ENCODE measurements at regions not wholly inside any gene's neighbourhood (a gene's known extent, or its start where the extent isn't known, plus 50 kb on each side); places are given as distances from the start of the nearest gene placed in this dataset.

GRCh38 chr18:78153362-78153761 is 826.3 kb upstream of the SALL3 start:
- no peak overlapping the region for H3K9ac ChIP-seq (ENCODE audit: control insufficient read depth, extremely low read depth, insufficient read depth, low read length)
- H3K4me1 ChIP-seq (ENCODE audit: control insufficient read depth, extremely low read depth, insufficient read depth, low read length), result no peaks in the 10 kb centered on the region
- TF ChIP-seq EZH2 (IDR thresholded peaks at IDR 0.05; ENCODE audit: low read length) (no peak), CTCF (optimal IDR thresholded peaks at IDR 0.05 in 1 of 3, IDR thresholded peaks at IDR 0.05 in 1 of 3, conservative IDR thresholded peaks at IDR 0.05 in 1 of 3; ENCODE audit: extremely low read depth in 1 of 3, insufficient read depth in 2 of 3, low read length in 3 of 3) (no peak)
- no peak overlapping the region for H3K4me3 ChIP-seq (ENCODE audit: control insufficient read depth in 2 of 3, extremely low read depth in 1 of 3, insufficient read depth in 2 of 3, low read depth in 1 of 3, low read length in 3 of 3)
- no peaks in the 10 kb centered on the region for H3K36me3 ChIP-seq (ENCODE audit: control insufficient read depth in 2 of 2, extremely low read depth in 1 of 2, insufficient read depth in 2 of 2, low read length in 2 of 2)
- H3K79me2 ChIP-seq (ENCODE audit: control insufficient read depth, insufficient read depth, low read length), result no peaks in the 10 kb centered on the region
- no peak for DNase-seq (ENCODE audit: low read depth, low spot score)
- no peaks in the 10 kb centered on the region for H4K20me1 ChIP-seq (ENCODE audit: control insufficient read depth, extremely low read depth, insufficient read depth, low read length)
- no peak overlapping the region for H3K4me2 ChIP-seq (ENCODE audit: control insufficient read depth, extremely low read depth, insufficient read depth, low read depth, low read length)
- H3K9me3 ChIP-seq (ENCODE audit: control insufficient read depth, low read depth, low read length), result peaks cover 15% of the 10 kb centered on the region
- H3K9me1 ChIP-seq (ENCODE audit: control insufficient read depth, extremely low read depth, insufficient read depth, low read length), result no peaks in the 10 kb centered on the region
- H3K27me3 ChIP-seq (ENCODE audit: control insufficient read depth, extremely low read depth, insufficient read depth, low read length), result no peaks in the 10 kb centered on the region
- H2AFZ ChIP-seq (ENCODE audit: control insufficient read depth, low read length), result no peak overlapping the region
- dilution Hi-C loops (cut with MboI; ENCODE audit: extremely low pct_ligation_motif_present, low sequenced_read_pairs), result no loop called here
- FAIRE-seq, result no peak
- no peak overlapping the region for H3K27ac ChIP-seq (ENCODE audit: control insufficient read depth, insufficient read depth, low read length)

GRCh38 chr18:78154444-78154843 is 825.2 kb upstream of the SALL3 start:
- no peak for DNase-seq (ENCODE audit: low read depth, low spot score)
- FAIRE-seq, result no peak
- no peak overlapping the region for H3K27ac ChIP-seq (ENCODE audit: control insufficient read depth, insufficient read depth, low read length)
- no peaks in the 10 kb centered on the region for H3K27me3 ChIP-seq (ENCODE audit: control insufficient read depth, extremely low read depth, insufficient read depth, low read length)
- no peak overlapping the region for H3K4me3 ChIP-seq (ENCODE audit: control insufficient read depth in 2 of 3, extremely low read depth in 1 of 3, insufficient read depth in 2 of 3, low read depth in 1 of 3, low read length in 3 of 3)
- H3K4me1 ChIP-seq (ENCODE audit: control insufficient read depth, extremely low read depth, insufficient read depth, low read length), result no peaks in the 10 kb centered on the region
- TF ChIP-seq EZH2 (IDR thresholded peaks at IDR 0.05; ENCODE audit: low read length) (no peak), CTCF (optimal IDR thresholded peaks at IDR 0.05 in 1 of 3, IDR thresholded peaks at IDR 0.05 in 1 of 3, conservative IDR thresholded peaks at IDR 0.05 in 1 of 3; ENCODE audit: extremely low read depth in 1 of 3, insufficient read depth in 2 of 3, low read length in 3 of 3) (no peak)
- H3K9ac ChIP-seq (ENCODE audit: control insufficient read depth, extremely low read depth, insufficient read depth, low read length), result no peak overlapping the region
- dilution Hi-C loops (cut with MboI; ENCODE audit: extremely low pct_ligation_motif_present, low sequenced_read_pairs), result no loop called here
- no peak overlapping the region for H3K4me2 ChIP-seq (ENCODE audit: control insufficient read depth, extremely low read depth, insufficient read depth, low read depth, low read length)
- no peaks in the 10 kb centered on the region for H3K9me1 ChIP-seq (ENCODE audit: control insufficient read depth, extremely low read depth, insufficient read depth, low read length)
- no peak overlapping the region for H2AFZ ChIP-seq (ENCODE audit: control insufficient read depth, low read length)
- H3K79me2 ChIP-seq (ENCODE audit: control insufficient read depth, insufficient read depth, low read length), result no peaks in the 10 kb centered on the region
- peaks cover 15% of the 10 kb centered on the region for H3K9me3 ChIP-seq (ENCODE audit: control insufficient read depth, low read depth, low read length)
- no peaks in the 10 kb centered on the region for H3K36me3 ChIP-seq (ENCODE audit: control insufficient read depth in 2 of 2, extremely low read depth in 1 of 2, insufficient read depth in 2 of 2, low read length in 2 of 2)
- no peaks in the 10 kb centered on the region for H4K20me1 ChIP-seq (ENCODE audit: control insufficient read depth, extremely low read depth, insufficient read depth, low read length)

Measured in keratinocyte (primary cell).